Inflammatory macrophage treated with lipopolysaccharide for 4 hours (primary cell): ENCODE measurements at regions not wholly inside any gene's neighbourhood (a gene's known extent, or its start where the extent isn't known, plus 50 kb on each side); places are given as distances from the start of the nearest gene placed in this dataset.
A peak's percentile ranks its signal among the peaks of the same experiment; 100 is the strongest.

Source experiments
- DNase-seq: peaks from one replicate; pipeline ENCODE4 v3.0.0-alpha.2; 2020

DNA sequence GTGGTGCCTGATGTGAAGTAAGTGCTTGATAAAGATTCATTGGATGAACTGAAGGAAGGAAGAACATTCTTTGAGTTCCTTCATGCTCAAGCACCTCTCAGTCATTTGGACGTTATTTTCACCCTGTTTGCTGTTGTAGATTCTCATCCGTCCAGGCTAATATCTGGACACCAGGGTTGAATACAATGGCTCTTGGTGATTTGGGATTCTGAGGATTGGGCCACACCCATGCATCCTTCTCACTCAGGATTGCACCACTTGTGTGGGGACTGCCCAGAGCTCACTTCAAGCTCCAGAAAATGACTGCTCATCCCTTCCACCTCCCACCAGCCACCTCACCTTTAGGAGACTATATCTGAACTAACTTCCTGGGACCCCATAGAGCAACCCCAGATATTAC lies 117.1 kb upstream of the IPO9 start:
- peak; percentile 38 for DNase-seq

GRCh38 chr1:201712387-201713085 lies 116.4 kb upstream of the IPO9 start:
- no peak for DNase-seq

DNA sequence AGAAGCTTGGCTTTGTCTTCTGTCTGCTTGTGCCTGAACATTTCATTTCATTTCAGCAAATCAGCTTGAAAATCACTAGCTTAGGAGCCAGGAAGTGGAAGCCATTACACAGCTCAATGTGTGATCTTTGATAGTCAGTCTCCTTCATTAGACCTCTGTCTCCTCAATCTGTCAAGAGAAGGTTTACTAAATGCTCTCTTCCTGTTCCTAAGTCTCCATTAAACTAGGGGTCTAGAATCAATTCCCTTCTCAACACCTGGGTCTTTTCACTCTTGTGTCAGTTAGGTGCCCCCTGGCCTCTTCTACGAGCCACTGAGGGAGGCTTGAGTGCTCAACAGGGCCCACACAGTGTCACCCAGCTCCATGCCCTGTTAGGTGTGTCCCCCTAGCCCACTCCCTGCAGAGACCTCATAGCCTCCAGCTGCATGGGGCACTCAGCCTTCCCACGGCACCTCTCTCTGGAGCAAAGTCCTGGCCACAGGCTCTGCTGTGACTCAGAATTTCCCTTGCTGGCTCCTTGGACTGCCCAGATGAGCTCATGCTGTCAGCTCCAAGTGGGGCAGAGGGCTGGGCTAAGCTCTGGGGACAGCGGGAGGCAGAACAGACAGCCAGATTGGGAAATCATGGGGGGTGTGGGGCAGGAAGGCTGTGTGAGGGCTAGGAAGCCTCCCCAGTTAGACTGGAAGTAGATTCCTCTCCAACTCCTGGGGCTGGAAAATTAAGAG lies 115.7 kb upstream of the IPO9 start:
- DNase-seq = peak; percentile 99

DNA sequence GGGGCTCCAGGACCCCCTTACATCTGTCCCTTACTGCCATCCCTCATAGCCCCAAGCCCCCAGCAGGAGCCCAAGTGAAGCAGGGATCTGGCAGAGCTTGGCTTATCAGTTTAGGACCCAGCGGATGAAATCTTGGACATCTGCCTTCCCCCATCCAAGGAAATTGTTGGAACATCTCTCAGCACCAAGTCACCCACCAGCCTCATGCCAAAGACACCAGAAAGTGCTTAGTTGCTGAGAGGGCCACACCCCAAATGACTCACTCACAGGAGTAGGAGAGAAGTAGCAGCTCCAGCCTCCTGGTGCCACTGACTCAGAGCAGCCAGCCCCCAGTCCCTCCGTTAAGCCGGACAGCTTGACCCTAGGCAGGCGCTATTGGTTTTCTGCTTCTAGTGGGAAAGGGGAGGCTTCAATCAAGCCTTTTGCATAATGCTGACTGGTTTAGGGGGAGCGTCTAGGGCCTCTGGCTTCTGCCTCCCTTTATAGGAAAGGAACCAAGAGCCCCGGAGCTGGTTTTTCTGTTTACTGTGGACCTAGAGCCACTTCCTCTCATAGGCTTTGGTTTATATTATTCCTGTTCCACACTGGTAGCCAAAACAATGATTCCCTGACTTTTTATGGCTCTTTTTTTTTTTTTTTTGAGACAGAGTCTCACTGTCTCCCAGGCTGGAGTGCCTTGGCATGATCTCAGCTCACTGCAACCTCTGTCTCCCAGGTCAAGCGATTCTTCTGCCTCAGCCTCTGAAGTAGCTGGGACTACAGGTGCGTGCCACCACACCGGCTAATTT lies 114.2 kb upstream of the IPO9 start:
- peak; percentile 99 for DNase-seq

DNA sequence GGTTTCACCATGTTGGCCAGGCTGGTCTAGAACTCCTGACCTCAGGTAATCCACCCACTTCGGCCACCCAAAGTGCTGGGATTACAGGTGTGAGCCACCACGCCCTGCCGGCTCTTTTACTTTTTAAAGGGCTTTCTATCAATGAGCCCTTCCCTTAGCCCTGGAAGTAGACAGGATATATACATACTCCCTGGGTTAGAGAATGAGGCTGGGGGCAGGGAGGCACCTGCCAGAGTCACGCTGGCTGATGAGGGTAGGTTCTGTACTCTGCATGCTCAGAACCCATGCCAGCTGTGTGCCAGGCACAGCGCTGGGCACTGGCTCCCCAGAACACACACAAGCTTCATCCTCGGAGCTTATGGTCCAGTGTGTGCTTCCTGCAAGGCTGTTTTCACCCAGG lies 113.6 kb upstream of the IPO9 start:
- DNase-seq = peak; percentile 8

DNA sequence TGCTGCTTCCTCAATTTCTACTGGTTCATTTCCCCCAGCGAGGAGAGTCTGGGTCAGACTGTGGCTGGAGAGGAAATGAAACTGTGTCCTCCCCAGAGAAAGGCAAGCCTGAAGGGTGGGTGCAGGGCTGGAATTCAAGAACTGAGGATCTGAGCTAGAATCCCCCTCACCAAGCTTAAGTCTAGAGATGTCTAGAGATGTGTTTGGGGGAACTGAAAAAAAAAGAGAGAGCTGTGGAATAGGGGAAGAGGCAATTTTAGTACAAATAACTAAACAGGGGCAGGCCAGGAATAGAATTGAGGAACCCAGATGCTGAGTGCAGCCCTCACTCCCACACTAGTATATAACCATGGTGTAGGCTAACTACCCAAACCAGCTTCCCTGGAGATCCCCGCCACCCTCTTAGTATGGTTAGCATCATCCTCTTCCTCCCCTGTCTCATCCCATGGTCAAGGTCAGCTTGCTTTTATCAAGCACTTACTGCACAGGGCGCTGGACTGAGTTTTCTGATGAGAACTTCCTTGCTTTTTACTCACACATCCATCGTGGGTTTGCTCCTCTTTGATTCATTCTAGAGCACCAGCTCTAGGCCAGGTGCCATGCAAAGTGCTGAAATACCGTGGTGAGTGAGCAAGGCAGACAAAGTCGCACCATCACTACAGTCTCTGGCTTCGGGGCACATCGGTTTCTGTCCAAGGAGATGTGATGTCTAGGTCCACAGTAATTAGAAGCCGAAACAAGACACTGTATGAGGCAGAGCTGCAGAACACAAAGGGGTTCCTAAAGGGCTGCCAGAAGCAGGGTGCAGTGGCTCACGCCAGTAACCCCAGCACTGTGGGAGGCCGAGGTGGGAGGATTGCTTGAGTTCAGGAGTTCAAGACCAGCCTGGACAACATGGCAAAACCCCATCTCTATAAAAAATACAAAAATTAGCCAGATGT lies 112.9 kb upstream of the IPO9 start:
- DNase-seq = peak; percentile 96

- DNase-seq = no peak
Measured at GRCh38 chr1:201716742-201717135, 112.2 kb upstream of the IPO9 start.

DNA sequence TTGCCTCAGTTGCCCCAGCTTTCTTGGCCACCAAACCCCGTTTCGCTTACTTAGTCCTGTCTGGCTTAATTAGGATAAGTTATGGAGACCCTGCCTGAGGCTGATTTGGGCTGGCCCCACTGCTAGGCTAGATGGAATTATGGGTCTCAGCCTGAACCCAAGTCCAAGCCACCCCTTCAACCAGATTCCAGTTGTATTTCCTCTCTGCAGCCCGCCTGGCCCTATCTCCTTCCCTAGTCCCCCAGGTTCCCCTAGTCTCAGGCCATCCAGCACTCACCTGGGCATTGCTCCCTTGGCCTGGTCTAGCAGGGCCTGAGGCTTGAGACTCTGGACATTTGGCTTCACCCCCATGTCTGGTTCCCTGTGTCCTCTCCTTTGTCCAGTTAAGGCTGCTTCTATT lies 111.7 kb upstream of the IPO9 start:
- DNase-seq = no peak

- DNase-seq = no peak
Measured at GRCh38 chr1:201718346-201719202, 110.4 kb upstream of the IPO9 start.

DNA sequence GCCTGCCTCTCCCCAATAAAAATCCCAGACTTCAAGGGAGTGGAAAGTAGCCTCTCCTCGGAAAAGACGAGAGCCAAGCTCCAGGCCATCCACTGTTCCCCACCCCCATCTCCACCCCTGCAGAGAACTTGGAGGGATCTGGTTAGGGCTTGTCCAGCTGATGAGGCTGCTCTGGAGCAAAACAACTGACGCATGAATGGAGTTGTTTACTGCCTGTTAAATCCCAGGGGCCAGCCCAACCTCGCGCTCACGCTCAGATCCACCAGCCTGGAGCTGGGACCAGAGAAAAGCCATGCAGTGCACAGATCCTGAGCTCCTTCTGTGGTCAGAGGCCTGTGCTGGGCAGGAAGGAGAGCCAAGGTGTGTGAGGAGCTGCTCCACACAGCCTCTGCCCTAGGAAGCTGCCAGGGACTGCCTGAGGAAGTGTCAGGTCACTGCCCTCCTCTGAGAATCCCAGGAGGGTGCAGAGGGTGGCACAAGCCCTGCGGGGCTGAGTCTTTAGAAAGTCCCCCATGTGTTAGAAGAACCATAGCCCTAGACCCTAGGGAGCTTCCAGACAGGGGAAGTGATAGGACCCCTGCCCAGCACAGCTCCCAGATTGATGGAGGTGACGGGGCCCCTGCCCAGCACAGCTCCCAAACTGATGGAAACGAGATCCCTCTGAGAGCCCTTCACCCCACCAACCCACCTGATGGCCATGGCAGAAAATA lies 109.0 kb upstream of the IPO9 start:
- no peak for DNase-seq

DNA sequence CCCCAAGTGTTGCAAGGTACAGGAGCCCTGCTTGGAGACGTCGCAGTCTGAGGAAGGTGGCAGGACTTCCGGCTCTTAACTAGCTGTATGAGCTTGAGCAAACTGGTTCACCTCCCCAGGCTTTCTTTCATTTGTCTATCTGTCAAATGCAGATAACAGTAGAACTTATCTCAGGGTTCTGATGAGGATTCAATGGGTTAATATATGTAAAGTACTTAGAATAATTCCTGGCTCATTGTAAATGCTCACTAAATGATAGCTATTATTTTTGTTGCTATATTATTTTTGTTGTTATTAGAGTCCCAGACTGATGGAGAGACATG lies 108.5 kb upstream of the IPO9 start:
- no peak for DNase-seq

GRCh38 chr1:201721082-201722049 lies 107.6 kb upstream of the IPO9 start:
- no peak for DNase-seq

DNA sequence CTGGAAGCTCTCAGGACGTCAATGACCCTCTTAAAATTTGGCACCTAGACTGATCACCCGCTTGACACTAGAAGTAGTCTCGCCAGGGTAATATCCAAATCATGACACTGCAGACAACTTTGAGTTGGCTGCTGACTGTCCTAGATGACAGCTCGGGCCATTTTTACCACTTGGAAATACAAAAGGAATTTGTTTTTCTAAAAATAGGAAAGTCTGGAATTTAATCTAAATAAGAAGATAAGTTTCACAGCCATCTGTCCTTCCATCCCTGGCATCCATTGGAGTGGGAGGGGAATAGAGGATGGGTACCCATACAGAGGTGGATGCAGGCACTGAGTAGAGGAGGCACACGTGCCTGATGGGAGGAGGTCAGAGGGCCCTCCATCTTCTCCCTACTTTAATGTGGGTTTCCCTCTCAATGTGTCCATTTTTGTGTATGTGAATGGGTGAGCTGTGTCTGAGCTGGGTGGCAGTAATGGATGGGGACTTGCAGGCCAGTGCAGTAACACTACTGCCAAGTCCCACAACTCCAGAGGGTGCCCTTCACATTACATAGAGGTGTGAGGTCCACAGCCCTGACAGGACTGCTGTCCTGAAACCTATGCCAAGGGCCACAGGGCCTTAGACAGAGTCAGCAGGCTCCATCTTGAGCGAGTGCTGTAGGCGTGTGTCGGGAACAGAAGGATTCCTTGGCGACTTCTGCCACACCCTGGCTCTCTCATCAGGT lies 104.8 kb upstream of the IPO9 start:
- no peak for DNase-seq

GRCh38 chr1:201724766-201725118 lies 104.2 kb upstream of the IPO9 start:
- no peak for DNase-seq

GRCh38 chr1:201726700-201727099 lies 102.3 kb upstream of the IPO9 start:
- DNase-seq = no peak

GRCh38 chr1:201728731-201729130 lies 100.2 kb upstream of the IPO9 start:
- DNase-seq = no peak

DNA sequence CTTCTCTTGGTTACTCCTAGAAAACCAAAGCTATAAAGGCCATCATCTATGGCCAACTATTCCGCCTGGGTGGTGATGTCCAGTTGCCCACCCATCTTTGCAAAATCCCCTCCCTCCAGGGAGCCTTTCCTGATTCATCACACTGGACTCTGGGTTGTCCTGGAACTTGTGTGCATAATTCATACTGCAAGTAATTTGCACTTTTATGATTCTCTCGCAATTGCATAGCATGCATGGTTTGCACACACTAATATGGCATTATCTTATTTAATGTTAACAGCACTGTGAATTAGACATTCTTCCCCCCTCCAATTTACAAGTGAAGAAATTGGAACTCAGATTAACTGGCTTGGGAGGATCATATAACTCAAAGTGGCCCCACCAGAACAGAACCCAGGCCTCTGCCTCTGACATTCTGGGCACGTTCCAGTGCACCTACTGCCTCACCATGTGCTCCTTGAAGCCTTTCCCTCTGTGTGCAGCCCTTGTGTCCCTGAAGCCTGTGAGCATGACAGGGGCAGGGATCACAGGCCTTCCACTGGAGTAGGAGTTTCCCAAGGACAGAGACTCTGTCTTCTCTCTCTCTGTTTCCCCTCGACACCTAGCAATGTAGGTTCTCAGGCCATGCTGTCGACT lies 98.9 kb upstream of the IPO9 start:
- DNase-seq = no peak

DNA sequence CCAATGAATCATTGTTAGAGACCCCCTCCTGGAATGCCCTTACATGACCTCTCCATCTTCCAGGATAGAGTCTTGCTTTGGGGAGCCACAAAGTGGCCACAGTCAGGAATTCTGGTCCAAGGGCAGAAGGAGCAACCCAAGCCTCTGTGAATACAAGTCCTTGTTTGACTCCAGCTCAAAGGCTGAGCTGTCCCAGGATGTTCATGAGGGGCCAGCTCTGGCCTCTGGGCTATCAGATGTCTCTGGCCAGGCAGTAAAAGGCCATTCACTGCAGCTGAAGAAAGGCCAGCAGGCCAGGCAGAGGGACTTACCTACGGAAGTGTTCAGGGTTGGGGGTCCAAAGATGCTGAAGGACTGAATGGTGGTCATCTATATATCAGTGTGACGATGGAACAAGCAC lies 98.3 kb upstream of the IPO9 start:
- no peak for DNase-seq

- DNase-seq = no peak
Measured at GRCh38 chr1:201731142-201731541, 97.8 kb upstream of the IPO9 start.
